HepG2 (cell line): ENCODE measurements at regions not wholly inside any gene's neighbourhood (a gene's known extent, or its start where the extent isn't known, plus 50 kb on each side); places are given as distances from the start of the nearest gene placed in this dataset.

ENCODE experiments used
- ATAC-seq: fragments of 200-7000 bp; cut with Tn5 transposase; 3 replicates; pipeline ENCODE4 v1.9.1; 2020; ENCODE audit warnings: mild to moderate bottlenecking, moderate library complexity
- BruUV-seq: library from RNA; stranded (reverse); fragments of 400-500 nt; replicated peaks from 2 replicates; lab custom pipeline; 2021; lab: Mats Ljungman, UMichigan
- CTCF ChIA-PET: fragments of 300-600 bp; formaldehyde crosslinking; extraction: SDS; loops from one replicate; lab custom pipeline; 2021; ENCODE audit warnings: low total read pairs, inconsistent platforms, low intra/inter-chr PET ratio; lab: Yijun Ruan, JAX
- POLR2A ChIA-PET: fragments of 350-600 bp; sonication (Branson Sonifier 250); formaldehyde crosslinking; loops from one replicate; lab custom pipeline; 2020; ENCODE audit warnings: antibody characterized with exemption, inconsistent platforms; lab: Yijun Ruan, JAX
- DNase-seq: peaks from one replicate; pipeline ENCODE4 v3.0.0-alpha.2; 2015; ENCODE audit warnings: low spot score
- FAIRE-seq: peaks from 3 replicates; lab custom pipeline; 2011; peaks lifted over from hg19 to GRCh38; lab: Jason Lieb, UNC
- H2AFZ ChIP-seq: one replicate; pipeline ENCODE4 v1.6.1; 2011; ENCODE audit warnings: low read length, inconsistent platforms
- H3K27ac ChIP-seq: fragments of 300-600 bp; 3 replicates; pipeline ENCODE4 v1.8.0; 2011; ENCODE audit warnings: mixed run types, mild to moderate bottlenecking, mixed read lengths, low read length, inconsistent platforms; ENCODE audit not compliant: insufficient read depth; ENCODE audit errors: extremely low read length
- H3K27me3 ChIP-seq, 2 experiments: fragments of 200-600 bp in 1 of 2; 2 replicates in 1 of 2; 3 replicates in 1 of 2; pipeline versions ENCODE4 v1.6.0 to v1.8.0; 2011; ENCODE audit warnings: low read length in 2 of 2, mild to moderate bottlenecking in 2 of 2, moderate library complexity in 2 of 2, inconsistent platforms in 1 of 2; ENCODE audit not compliant: insufficient read depth in 2 of 2, control insufficient read depth in 1 of 2
- H3K36me3 ChIP-seq, 2 experiments: fragments of 200-600 bp in 1 of 2; replicated peaks in 1 of 2; 2 replicates in 1 of 2; 3 replicates in 1 of 2; pipeline versions ENCODE4 v1.5.1 to v1.8.0; 2011; ENCODE audit warnings: low read length in 2 of 2, inconsistent platforms in 1 of 2; ENCODE audit not compliant: insufficient read depth in 2 of 2, control insufficient read depth in 1 of 2
- H3K4me1 ChIP-seq: 2 replicates; pipeline ENCODE4 v1.5.1; 2012; ENCODE audit warnings: low read length, inconsistent platforms; ENCODE audit not compliant: insufficient read depth
- H3K4me2 ChIP-seq: 2 replicates; pipeline ENCODE4 v1.6.0; 2011; ENCODE audit warnings: low read depth, low read length, inconsistent platforms
- H3K4me3 ChIP-seq, 3 experiments: fragments of 200-600 bp in 1 of 3; sonication (generic), shearing (Covaris generic) in 1 of 3; replicated peaks in 1 of 3; 2 replicates each; pipeline ENCODE4 v1.5.1; 2011 to 2016; ENCODE audit warnings: low read length in 3 of 3, inconsistent platforms in 2 of 3, low read depth in 2 of 3, mild to moderate bottlenecking in 2 of 3, control low read depth in 1 of 3, mixed read lengths in 1 of 3; ENCODE audit not compliant: insufficient read depth in 1 of 3
- H3K79me2 ChIP-seq: one replicate; pipeline ENCODE4 v1.6.1; 2011; ENCODE audit warnings: low read length, inconsistent platforms; ENCODE audit not compliant: insufficient read depth
- H3K9ac ChIP-seq: 2 replicates; pipeline ENCODE4 v1.6.0; 2011; ENCODE audit warnings: mild to moderate bottlenecking, low read depth, low read length, inconsistent platforms; ENCODE audit not compliant: insufficient read depth
- H3K9me3 ChIP-seq: 2 replicates; pipeline ENCODE4 v1.5.1; 2012; ENCODE audit warnings: mild to moderate bottlenecking, low read length
- H4K20me1 ChIP-seq: 2 replicates; pipeline ENCODE4 v1.6.0; 2011; ENCODE audit warnings: inconsistent platforms, mild to moderate bottlenecking, low read length, moderate library complexity; ENCODE audit not compliant: insufficient read depth
- GMEB2 ChIP-seq: IDR thresholded peaks from 2 replicates; pipeline ENCODE4 v1.6.1; 2016; ENCODE audit warnings: missing biosample characterization, missing genetic modification reagents, low read depth
- KLF16 ChIP-seq, 2 experiments: sonication (generic) in 1 of 2; formaldehyde crosslinking in 1 of 2; IDR thresholded peaks; 2 replicates each; pipeline versions ENCODE4 v1.6.1 to v1.8.0; 2016 to 2023; ENCODE audit warnings: missing genetic modification reagents in 2 of 2, missing compliant biosample characterization in 1 of 2
- MAFF ChIP-seq: IDR thresholded peaks from 2 replicates; pipeline ENCODE4 v1.6.1; 2011; ENCODE audit warnings: low read depth, low read length, improper control_type of control experiment
- RBM22 ChIP-seq: fragments of 200-400 bp; formaldehyde crosslinking; optimal IDR thresholded peaks from 2 replicates; pipeline ENCODE3; 2017; ENCODE audit warnings: mild to moderate bottlenecking, low read length, moderate library complexity
- SALL1 ChIP-seq: sonication (generic); formaldehyde crosslinking; IDR thresholded peaks from 2 replicates; pipeline ENCODE4 v1.8.0; 2022; ENCODE audit warnings: mild to moderate bottlenecking, missing genetic modification reagents
- ZKSCAN5 ChIP-seq: sonication (generic); formaldehyde crosslinking; IDR thresholded peaks from 2 replicates; pipeline ENCODE4 v1.5.1; 2020; ENCODE audit warnings: mild to moderate bottlenecking, missing genetic modification reagents
- ZNF136 ChIP-seq: sonication (generic); formaldehyde crosslinking; IDR thresholded peaks from 2 replicates; pipeline ENCODE4 v1.8.1; 2022; ENCODE audit warnings: low read depth, mild to moderate bottlenecking, moderate library complexity, missing genetic modification reagents
- ZNF180 ChIP-seq: sonication (generic); formaldehyde crosslinking; IDR thresholded peaks from 2 replicates; pipeline ENCODE4 v1.4.0; 2020; ENCODE audit warnings: low read depth, missing genetic modification reagents, borderline replicate concordance
- ZNF256 ChIP-seq: sonication (generic); formaldehyde crosslinking; conservative IDR thresholded peaks from 2 replicates; pipeline ENCODE4 v1.4.0; 2020; ENCODE audit warnings: missing genetic modification reagents
- ZNF280D ChIP-seq: sonication (generic); formaldehyde crosslinking; IDR thresholded peaks from 2 replicates; pipeline ENCODE4 v1.5.1; 2020; ENCODE audit warnings: mild to moderate bottlenecking, missing genetic modification reagents
- ZNF614 ChIP-seq: IDR thresholded peaks from 2 replicates; pipeline ENCODE4 v1.6.1; 2018; ENCODE audit warnings: missing biosample characterization, missing genetic modification reagents, inconsistent platforms, borderline replicate concordance
- ZNF788 ChIP-seq: sonication (generic); formaldehyde crosslinking; IDR thresholded peaks from 2 replicates; pipeline ENCODE4 v1.5.0; 2020; ENCODE audit warnings: mild to moderate bottlenecking, missing genetic modification reagents, borderline replicate concordance
- whole genome bisulfite sequencing: methylation state at CpG from one replicate; pipeline ENCODE4 v1.1.6; 2017; ENCODE audit warnings: low lambda C conversion rate; 5-methylcytosine and 5-hydroxymethylcytosine counted together
- in situ Hi-C: cut with HindIII; loops from 2 replicates; pipeline ENCODE4 v1.10.0; 2017; ENCODE audit warnings: low pct_unique_long_range_greater_than_20kb; ENCODE audit not compliant: extremely low pct_ligation_motif_present
- intact Hi-C: fragments of 100-400 bp; cut with micrococcal nuclease; formaldehyde crosslinking; loops from one replicate; pipeline ENCODE4 v1.10.0; 2022; ENCODE audit not compliant: unreplicated experiment
- TF ChIP-seq, protein P1 (sequence below), 2 experiments: sonication (generic) in 1 of 2; formaldehyde crosslinking in 1 of 2; IDR thresholded peaks; 2 replicates each; pipeline versions ENCODE4 v1.4.0 to v1.6.1; 2018 to 2020; ENCODE audit warnings: missing genetic modification reagents in 2 of 2, borderline replicate concordance in 1 of 2, low read depth in 1 of 2, mild to moderate bottlenecking in 1 of 2, missing biosample characterization in 1 of 2

DNA sequence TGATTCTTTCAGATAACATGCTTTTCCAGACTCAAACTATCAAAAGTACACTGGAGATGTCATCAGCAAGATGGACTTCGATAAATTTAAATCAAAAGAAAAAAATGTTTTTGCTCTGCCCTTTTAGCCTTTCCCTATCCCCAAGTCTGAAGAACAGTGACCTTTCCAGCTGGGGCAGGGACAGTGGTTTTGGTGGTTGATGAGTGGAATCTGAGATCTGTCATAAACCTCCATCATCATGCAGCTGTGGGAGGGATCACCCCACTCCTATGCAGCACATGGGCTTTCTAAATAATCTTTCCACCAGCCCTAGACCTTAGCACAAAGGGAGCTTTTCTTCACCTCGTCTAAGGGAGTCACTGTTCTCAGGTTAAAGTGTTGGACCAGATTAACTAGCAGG lies 869.5 kb upstream of the SOX9 start:
- H3K27ac ChIP-seq, result no peak overlapping the region
- no TSS peak for BruUV-seq
- CTCF ChIA-PET, result no interaction called here
- no peak overlapping the region for H2AFZ ChIP-seq
- WGBS, result 1% methylated on average over 2 of the region's 2 CpGs
- H3K9ac ChIP-seq, result no peak overlapping the region
- peaks cover 67% of the 10 kb centered on the region; the same call in 1 of the 2 replicates for H3K9me3 ChIP-seq
- in situ Hi-C loops, result no loop called here
- no peak for ATAC-seq
- H3K4me3 ChIP-seq, result no peak overlapping the region
- no peaks in the 10 kb centered on the region for H3K27me3 ChIP-seq
- DNase-seq, result no peak
- no peaks in the 10 kb centered on the region for H3K4me1 ChIP-seq
- no peak for FAIRE-seq
- no peak overlapping the region for H3K4me2 ChIP-seq
- POLR2A ChIA-PET, result no interaction called here
- intact Hi-C loops, result no loop called here
- H3K36me3 ChIP-seq, result no peaks in the 10 kb centered on the region
- TF ChIP-seq ZNF614 (CRISPR knock-in tag) (no peak), ZNF280D (no peak), MAFF (no peak)
- no peaks in the 10 kb centered on the region for H3K79me2 ChIP-seq
- H4K20me1 ChIP-seq, result no peaks in the 10 kb centered on the region

DNA sequence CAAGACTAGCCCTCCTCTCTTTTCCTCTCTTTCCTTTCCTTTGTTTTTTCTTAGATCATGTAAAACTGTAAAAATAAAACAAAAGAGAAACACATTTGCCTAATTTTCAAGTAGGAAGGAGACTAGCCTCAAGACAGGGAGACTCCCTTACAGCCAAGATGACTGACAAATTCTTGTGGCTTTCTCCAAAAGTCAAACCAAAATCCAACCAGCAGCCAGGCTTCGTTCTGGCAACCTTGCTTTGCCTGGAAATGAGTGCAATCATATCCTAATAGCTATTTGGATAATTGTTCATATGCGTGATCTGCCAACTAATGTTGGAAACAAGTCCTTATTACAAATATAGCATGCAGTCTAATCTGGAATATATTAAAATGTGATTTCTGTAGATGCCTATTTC lies 868.9 kb upstream of the SOX9 start:
- BruUV-seq, result no TSS peak
- ChIA-PET CTCF (no interaction called here), POLR2A (no interaction called here)
- Histone ChIP-seq H2AFZ (no peak overlapping the region), H3K4me3 (no peak overlapping the region), H3K9me3 (peaks cover 71% of the 10 kb centered on the region; the same call in 1 of the 2 replicates), H3K9ac (no peak overlapping the region), H3K27me3 (no peaks in the 10 kb centered on the region), H4K20me1 (no peaks in the 10 kb centered on the region), H3K27ac (no peak overlapping the region), H3K79me2 (no peaks in the 10 kb centered on the region), H3K36me3 (no peaks in the 10 kb centered on the region), H3K4me1 (no peaks in the 10 kb centered on the region), H3K4me2 (no peak overlapping the region)
- intact Hi-C loops, result no loop called here
- no peak for ATAC-seq
- DNase-seq, result no peak
- 2% methylated on average over 2 of the region's 2 CpGs for whole genome bisulfite sequencing
- no peak for FAIRE-seq
- in situ Hi-C loops, result no loop called here
- TF ChIP-seq, protein P1, sequence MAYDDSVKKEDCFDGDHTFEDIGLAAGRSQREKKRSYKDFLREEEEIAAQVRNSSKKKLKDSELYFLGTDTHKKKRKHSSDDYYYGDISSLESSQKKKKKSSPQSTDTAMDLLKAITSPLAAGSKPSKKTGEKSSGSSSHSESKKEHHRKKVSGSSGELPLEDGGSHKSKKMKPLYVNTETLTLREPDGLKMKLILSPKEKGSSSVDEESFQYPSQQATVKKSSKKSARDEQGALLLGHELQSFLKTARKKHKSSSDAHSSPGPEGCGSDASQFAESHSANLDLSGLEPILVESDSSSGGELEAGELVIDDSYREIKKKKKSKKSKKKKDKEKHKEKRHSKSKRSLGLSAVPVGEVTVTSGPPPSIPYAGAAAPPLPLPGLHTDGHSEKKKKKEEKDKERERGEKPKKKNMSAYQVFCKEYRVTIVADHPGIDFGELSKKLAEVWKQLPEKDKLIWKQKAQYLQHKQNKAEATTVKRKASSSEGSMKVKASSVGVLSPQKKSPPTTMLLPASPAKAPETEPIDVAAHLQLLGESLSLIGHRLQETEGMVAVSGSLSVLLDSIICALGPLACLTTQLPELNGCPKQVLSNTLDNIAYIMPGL (CRISPR knock-in tag; IDR thresholded peaks at IDR 0.05; ENCODE audit: borderline replicate concordance in 1 of 2, low read depth in 1 of 2), result no peak
- TF ChIP-seq RBM22, result no peak
- TF ChIP-seq ZKSCAN5 (CRISPR knock-in tag), result no peak
- TF ChIP-seq ZNF256 (CRISPR knock-in tag), result no peak
- no peak for TF ChIP-seq GMEB2 (CRISPR knock-in tag)
- no peak for TF ChIP-seq KLF16 (CRISPR knock-in tag; IDR thresholded peaks at IDR 0.05)
- no peak for TF ChIP-seq SALL1 (CRISPR knock-in tag)
- no peak for TF ChIP-seq ZNF180 (CRISPR knock-in tag)
- TF ChIP-seq ZNF788, result no peak
- no peak for TF ChIP-seq ZNF136
